T follicular helper cell (primary cell): ENCODE measurements at regions not wholly inside any gene's neighbourhood (a gene's known extent, or its start where the extent isn't known, plus 50 kb on each side); places are given as distances from the start of the nearest gene placed in this dataset.

ENCODE experiments used
- DNase-seq: peaks from one replicate; pipeline ENCODE4 v3.0.0-alpha.2; 2020; ENCODE audit warnings: low read depth

DNA sequence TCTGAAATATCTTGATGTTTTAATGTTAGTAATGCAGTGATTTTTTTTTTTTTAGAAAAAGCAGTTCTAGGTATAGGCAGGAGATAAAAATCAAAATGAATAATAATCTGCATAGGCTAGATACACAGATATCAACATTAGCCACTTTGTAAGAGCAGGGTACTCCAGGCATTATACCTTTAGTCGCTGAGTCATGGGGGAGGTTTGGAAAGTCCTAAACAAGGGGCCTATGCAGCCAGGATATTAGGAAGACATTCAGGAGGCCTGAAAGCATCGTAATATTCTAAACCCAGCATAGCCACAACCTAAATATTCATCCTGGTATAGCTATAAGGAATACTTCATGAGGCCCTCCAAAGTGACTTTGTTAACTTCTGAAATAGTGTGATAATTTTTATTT is 258.1 kb upstream of the NECTIN3 start:
- DNase-seq: no peak

DNA sequence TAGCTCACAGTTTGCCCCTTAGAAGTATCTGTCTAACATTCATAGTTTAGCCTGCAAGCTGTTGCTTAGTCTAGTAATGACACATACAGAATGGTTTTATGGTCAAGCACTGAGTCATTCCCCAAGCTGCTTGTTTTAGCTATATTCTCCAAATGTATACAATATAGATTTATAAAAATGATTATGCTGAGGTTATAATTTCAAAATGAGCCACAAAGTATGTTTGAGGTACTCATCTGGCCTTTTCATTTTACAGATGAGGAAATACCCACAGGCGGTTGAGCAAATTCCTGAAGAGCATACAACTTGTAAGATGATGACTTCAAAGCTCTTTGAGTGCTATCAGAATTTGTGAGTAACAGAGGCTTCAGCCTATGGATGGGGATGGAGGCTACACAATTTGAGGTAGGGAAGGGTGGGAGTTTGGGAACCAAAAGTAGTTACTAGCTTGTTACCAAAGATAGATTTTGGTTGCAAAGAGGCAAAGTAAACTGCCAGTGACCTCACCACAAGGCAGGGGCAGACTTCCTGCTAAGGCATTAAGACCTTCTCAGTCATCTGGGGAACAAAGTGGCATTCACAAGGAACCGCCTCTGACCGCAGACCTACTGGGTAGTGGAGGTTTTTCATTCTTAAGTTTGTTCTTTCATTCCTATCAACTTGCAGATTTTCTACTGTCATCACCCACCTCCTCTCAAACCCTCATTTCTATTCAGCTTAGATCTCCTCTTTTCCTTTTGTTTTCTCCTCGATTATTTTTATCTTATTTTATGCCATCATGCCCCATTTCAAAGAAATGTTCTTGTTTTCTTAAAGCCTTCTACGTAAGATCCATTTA is 257.2 kb upstream of the NECTIN3 start:
- DNase-seq: no peak

DNA sequence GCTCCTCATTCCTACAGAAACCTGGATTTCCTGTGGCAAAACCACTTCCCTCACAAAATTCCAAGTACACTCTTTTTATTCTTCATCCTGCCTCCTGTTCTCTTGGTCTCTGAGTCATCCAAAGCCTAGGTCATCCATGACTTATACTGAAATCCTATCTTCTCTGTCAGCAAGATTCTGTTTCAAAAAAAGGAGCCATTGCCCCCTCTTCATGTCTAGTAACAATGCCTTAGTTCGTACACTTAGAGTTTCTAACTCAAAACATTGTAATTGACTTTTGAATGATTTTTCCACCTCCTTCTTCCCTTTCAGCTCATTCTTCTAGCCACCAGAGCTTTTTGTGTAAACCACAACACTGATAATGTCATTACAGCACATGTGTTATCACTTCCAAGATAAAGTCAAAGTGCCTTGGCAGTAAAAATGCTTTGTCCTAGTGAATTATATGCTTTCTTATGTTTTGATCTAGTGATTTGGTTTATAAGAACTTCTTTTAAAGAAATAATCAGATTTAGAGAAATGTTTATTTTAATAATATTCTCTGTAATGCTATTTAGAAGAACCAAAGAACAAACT is 256.5 kb upstream of the NECTIN3 start:
- DNase-seq: no peak

- no peak for DNase-seq
These were observed 255.6 kb upstream of the NECTIN3 start for GRCh38 chr3:110816008-110816407.

- no peak for DNase-seq
These were observed 250.0 kb upstream of the NECTIN3 start for GRCh38 chr3:110821586-110821985.

DNA sequence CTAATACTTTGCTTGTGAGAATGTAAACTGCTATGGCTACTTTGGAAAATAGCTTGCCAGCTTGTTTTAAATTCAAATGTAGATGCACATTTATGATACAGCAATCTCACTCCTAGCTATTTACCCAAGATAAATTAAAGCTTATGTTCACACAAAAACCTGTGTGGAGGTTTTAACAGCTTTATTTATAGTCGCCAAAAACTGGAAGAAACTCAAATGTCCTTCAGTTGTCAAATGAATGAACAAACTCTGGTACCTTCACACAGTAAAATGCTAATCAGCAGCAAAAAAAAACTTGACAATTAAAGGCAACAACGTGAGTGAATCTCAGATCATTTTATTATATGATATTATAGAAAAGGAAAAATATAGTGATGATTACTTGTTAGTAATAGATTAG is 248.6 kb upstream of the NECTIN3 start:
- DNase-seq: no peak

DNA sequence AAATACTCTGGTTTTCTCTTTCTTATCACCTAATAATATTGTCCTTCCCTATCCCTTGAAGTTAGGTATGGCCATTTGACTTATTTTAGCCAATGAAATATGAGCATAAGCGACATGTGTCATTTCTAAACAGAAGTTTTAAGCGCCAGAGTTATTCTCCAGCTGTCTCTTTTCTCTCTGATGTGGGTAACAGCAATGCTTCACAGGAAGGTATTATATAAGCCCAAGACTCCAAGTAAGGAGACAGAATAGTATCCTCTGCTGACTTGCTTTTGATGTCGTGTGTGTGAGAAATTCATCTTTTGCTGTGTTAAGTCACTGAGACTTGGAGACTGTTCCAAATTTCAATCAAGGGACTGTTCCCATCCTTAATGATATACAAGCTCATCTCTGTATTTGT is 224.6 kb upstream of the NECTIN3 start:
- DNase-seq: no peak

DNA sequence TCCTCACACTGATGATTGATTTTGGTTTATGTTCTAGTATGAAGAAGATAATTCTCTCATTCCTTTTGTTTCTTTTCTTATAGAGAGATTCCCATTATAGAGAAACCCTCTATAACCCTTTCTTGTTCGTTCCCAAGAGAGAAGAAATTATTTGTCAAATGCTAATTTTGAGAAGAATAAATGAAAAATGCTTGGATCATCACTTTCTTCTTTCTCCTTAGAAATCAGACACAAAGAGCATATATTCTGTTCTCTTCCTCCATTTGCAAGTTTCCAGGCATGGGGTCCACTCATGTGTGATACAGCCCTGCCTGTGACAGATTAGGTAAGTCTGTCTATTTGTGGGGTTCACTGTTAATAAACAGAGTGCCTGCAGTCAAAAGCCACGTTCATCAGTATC is 222.6 kb upstream of the NECTIN3 start:
- no peak for DNase-seq

- DNase-seq: no peak
These were observed 219.9 kb upstream of the NECTIN3 start for GRCh38 chr3:110851736-110852135.

GRCh38 chr3:110855207-110855606 is 216.4 kb upstream of the NECTIN3 start:
- DNase-seq: no peak

DNA sequence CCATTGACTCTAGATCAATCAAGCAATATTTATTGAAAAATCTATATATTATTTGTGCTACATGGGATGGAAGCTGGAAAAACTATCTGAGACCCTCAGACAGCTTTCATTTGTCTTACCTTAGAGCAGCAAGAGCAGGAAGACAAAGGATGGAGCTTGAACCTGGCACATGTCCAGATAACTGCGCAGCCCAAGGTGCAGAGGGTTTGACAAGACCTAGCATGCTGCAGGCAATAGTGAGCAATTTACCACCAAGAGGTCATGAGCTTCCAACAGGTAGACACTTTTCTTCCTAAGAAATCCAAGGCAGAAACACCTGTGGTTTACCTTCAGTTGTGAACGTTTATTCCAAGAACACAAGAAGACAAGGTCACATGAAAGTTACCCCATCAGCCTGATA is 214.7 kb upstream of the NECTIN3 start:
- DNase-seq: no peak

GRCh38 chr3:110858549-110858948 is 213.1 kb upstream of the NECTIN3 start:
- DNase-seq: no peak

- DNase-seq: no peak
These were observed 212.3 kb upstream of the NECTIN3 start for GRCh38 chr3:110859336-110859735.

DNA sequence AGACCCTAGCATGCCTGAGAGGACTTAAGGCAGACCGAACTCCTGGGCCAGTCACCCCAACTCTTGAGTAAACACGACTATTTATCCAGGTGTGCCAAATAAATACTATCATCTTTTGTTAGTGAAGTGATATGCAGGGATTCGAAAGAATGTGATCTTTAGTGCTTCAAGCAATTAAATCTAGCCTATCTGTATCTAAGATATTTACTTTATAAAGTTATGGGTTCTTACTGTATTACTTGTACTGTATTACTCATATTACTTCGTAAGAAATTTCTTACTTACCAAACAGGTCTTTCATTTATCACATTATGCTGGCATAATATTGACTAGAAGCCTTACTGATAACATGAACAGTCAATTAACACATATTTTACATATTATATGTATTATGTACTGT is 211.6 kb upstream of the NECTIN3 start:
- DNase-seq: no peak

DNA sequence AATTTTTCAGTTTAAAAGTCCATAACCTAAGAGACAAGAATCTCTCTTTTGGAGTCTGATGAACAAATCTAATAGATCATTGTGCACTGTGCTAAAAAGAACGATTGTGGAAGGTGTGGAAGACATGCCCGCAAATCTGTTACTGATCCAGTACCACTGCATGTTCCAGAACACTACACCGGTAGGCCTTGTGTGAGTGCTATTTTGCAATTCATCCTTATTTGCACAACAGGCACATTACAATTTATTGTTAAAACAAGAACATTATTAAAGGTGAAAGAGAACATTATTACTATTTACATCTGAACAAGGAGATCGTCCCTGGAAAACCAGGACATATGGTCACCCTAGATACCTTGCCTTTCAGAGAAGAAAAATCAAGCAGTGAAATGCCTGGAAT is 205.7 kb upstream of the NECTIN3 start:
- DNase-seq: no peak

DNA sequence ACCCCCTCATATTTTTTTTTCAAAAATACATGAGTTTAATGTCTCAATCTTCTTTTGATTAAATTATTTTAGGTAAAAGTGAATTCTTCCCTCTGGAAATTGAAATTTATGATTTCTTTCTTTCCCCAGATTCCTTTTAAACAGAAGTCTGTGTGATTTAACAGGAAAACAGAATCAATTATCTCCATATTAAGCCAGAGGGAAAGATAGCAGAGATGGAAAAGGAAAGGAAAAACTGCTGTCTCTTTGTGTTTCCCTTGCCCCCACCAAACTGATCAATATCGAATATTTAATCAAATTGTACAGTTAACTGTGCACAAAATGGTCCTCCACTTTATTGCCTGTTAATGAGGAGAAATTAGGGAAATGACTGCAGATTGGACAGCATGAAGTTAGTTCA is 203.5 kb upstream of the NECTIN3 start:
- no peak for DNase-seq

- DNase-seq: no peak
These were observed 201.9 kb upstream of the NECTIN3 start for GRCh38 chr3:110869736-110870135.

DNA sequence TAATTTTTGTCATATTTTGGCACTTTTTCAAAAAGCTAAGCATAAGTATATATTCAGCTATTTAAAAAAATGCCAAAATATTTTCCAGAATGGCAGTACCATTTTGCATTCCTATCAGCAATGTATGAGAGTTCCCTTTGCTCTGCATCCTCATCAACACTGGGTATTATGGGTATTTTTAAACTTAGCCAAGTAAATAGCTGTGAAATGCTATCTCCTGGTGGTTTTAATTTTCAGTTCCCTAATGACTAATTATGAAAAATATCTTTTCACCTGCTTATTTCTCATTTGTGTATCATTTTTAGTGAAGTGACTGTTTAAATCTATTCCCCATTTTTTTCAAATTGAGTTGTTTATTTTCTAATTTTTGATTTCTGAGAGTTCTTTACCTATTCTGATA is 199.7 kb upstream of the NECTIN3 start:
- no peak for DNase-seq

- DNase-seq: no peak
These were observed 192.9 kb upstream of the NECTIN3 start for GRCh38 chr3:110878692-110879091.

- DNase-seq: no peak
These were observed 190.5 kb upstream of the NECTIN3 start for GRCh38 chr3:110881069-110881468.

- no peak for DNase-seq
These were observed 185.3 kb upstream of the NECTIN3 start for GRCh38 chr3:110886222-110886893.

GRCh38 chr3:110887176-110887575 is 184.4 kb upstream of the NECTIN3 start:
- no peak for DNase-seq
